ENCODE measurements at regions not wholly inside any gene's neighbourhood (a gene's known extent, or its start where the extent isn't known, plus 50 kb on each side); places are given as distances from the start of the nearest gene placed in this dataset.

DNA sequence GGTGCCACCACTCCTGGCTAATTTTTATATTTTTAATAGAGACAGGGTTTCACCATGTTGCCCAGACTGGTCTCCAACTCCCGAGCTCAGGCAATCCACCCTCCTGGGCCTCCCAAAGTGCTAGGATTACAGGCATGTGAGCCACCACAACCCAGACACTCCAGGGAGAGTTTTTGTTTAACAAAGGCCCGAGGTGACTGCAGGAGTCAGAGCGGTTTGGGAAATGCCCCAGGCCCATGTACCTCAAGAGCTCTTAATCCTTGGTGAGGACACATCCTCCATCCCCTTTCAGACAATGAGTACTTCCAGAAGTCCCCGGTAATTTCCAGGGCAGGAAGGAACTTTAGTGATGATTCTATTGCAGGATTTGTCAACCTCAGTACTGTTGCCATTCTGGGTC, 176.0 kb downstream of the ESRRB start:
- no peaks in the 10 kb centered on the region for H3K4me1 ChIP-seq
- H3K36me3 ChIP-seq, result no peaks in the 10 kb centered on the region
- H3K4me3 ChIP-seq, result no peak overlapping the region
- TF ChIP-seq, protein P1, sequence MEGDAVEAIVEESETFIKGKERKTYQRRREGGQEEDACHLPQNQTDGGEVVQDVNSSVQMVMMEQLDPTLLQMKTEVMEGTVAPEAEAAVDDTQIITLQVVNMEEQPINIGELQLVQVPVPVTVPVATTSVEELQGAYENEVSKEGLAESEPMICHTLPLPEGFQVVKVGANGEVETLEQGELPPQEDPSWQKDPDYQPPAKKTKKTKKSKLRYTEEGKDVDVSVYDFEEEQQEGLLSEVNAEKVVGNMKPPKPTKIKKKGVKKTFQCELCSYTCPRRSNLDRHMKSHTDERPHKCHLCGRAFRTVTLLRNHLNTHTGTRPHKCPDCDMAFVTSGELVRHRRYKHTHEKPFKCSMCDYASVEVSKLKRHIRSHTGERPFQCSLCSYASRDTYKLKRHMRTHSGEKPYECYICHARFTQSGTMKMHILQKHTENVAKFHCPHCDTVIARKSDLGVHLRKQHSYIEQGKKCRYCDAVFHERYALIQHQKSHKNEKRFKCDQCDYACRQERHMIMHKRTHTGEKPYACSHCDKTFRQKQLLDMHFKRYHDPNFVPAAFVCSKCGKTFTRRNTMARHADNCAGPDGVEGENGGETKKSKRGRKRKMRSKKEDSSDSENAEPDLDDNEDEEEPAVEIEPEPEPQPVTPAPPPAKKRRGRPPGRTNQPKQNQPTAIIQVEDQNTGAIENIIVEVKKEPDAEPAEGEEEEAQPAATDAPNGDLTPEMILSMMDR (IDR thresholded peaks at IDR 0.05 in 8 of 11, conservative IDR thresholded peaks at IDR 0.05 in 3 of 11), result no peak
- TF ChIP-seq POLR2A (IDR thresholded peaks at IDR 0.05) (no peak), POLR2AphosphoS5 (IDR thresholded peaks at IDR 0.05) (no peak)
- intact Hi-C loops (cut with DNase I; ENCODE audit: low total_unique reads), result no loop called here
- no peak overlapping the region for H3K27ac ChIP-seq
- H3K9me3 ChIP-seq, result no peaks in the 10 kb centered on the region
- H3K27me3 ChIP-seq (replicated peaks in 1 of 7), result no peaks in the 10 kb centered on the region
- no peak for DNase-seq
- 27 to 61% (median 55%) methylated on average over 4 of the region's 4 CpGs for WGBS, 5 donors

DNA sequence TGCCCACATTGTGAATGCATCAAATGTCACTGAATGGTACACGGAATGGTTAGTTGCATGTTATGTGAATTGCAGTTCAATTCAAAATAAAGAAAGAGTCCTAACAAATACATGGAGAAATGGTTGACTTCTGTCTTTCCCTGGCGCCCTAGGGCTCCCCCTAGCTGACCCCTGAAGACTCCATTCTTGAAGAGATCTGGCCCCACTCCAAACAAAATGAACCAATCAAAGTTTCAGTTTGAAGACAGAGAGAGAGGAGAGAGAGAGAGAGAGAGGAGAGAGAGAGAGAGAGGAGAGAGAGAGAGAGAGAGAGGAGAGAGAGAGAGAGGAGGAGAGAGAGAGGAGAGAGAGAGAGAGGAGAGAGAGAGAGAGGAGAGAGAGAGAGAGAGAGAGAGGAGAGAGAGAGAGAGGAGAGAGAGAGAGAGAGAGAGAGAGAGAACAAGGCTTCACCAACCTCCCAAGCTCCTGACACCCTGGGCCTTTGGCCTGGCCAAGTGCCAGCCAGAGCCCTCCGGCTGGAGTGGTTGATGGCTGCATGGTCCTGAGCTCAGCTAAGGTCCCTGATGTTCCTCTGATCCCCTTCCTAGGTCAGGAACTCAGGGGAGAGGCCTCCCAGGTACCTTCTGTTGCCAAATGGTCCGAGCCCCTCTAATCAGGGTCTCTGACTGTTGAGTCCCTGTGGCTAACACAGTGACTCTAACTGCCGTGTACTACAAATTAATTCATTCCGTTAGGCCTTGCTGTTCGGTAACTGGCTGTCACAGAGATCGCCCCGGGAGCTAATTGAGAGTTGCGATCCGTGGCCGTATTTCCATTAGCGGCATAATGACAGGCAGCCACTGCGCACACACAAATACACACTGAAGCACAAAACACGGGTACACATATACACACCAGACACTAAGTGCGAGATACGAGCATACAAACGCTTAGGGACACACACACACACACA, 188.8 kb downstream of the ESRRB start:
- Histone ChIP-seq H3K4me3 (no peak overlapping the region), H3K9me3 (peaks cover 0 to 8% (median under 1%) of the 10 kb centered on the region in 8 donors), H3K36me3 (no peaks in the 10 kb centered on the region), H3K27ac (no peak overlapping the region), H3K4me1 (no peaks in the 10 kb centered on the region), H3K27me3 (replicated peaks in 1 of 7) (peaks cover 0 to 4% (median 0%) of the 10 kb centered on the region in 7 donors)
- TF ChIP-seq POLR2A (IDR thresholded peaks at IDR 0.05), result no peak
- TF ChIP-seq POLR2AphosphoS5 (IDR thresholded peaks at IDR 0.05), result no peak
- TF ChIP-seq, protein P1 (IDR thresholded peaks at IDR 0.05 in 8 of 11, conservative IDR thresholded peaks at IDR 0.05 in 3 of 11), result no peak
- intact Hi-C loops (cut with DNase I; ENCODE audit: low total_unique reads), result no loop called here
- 87 to 93% (median 91%) methylated on average over 14 to 18 of the region's 18 CpGs for WGBS, 5 donors
- DNase-seq, result no peak

DNA sequence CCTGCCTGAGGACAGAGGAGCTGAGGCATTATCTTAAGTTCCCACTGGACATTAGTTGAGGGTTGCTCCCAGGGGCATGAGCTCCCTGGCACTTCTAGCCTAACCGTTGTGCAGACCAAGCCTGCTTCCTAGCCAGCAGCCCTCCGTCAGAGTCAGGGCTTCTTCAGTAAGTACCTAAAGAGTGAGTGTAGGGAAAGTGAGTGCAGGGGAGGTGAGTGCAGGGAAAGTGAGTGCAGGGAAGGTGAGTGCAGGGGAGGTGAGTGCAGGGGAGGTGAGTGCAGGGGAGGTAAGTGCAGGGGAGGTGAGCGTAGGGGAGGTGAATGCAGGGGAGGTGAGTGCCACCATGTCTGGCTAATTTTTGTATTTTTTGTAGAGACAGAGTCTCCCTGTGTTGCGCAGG, 190.5 kb downstream of the ESRRB start:
- H3K9me3 ChIP-seq, result peaks cover 0 to 11% (median 3%) of the 10 kb centered on the region in 8 donors
- intact Hi-C loops (cut with DNase I; ENCODE audit: low total_unique reads), result no loop called here
- WGBS, 5 donors, result 77 to 90% (median 83%) methylated on average over 4 of the region's 4 CpGs

More for the DNA sequence above, 190.5 kb downstream of the ESRRB start:
- TF ChIP-seq POLR2AphosphoS5 (IDR thresholded peaks at IDR 0.05), result no peak
- TF ChIP-seq POLR2A (IDR thresholded peaks at IDR 0.05), result no peak
- TF ChIP-seq, protein P1 (IDR thresholded peaks at IDR 0.05 in 8 of 11, conservative IDR thresholded peaks at IDR 0.05 in 3 of 11), result no peak
- Histone ChIP-seq H3K4me3 (no peak overlapping the region), H3K27ac (no peak overlapping the region), H3K36me3 (no peaks in the 10 kb centered on the region), H3K27me3 (replicated peaks in 1 of 7) (peaks cover 0 to 4% (median 0%) of the 10 kb centered on the region in 7 donors), H3K4me1 (no peaks in the 10 kb centered on the region)
- DNase-seq, result no peak
